CD4-positive, alpha-beta T cell treated with Interleukin-17A for 1 hour (primary cell): ENCODE measurements at regions not wholly inside any gene's neighbourhood (a gene's known extent, or its start where the extent isn't known, plus 50 kb on each side); places are given as distances from the start of the nearest gene placed in this dataset.
"Not testable (repeated sequence)": the region's sequence is repeated elsewhere in the genome, so short reads cannot be mapped to it uniquely, and the experiment has no call there.

Source experiments
- DNase-seq: peaks from one replicate; pipeline ENCODE4 v3.0.0-alpha.2; 2020

- no peak for DNase-seq
Measured at GRCh38 chr11:71181566-71181965, 70.8 kb downstream of the SHANK2 start.

GRCh38 chr11:71180694-71181470 lies 71.5 kb downstream of the SHANK2 start:
- no peak for DNase-seq

GRCh38 chr11:71179877-71180605 lies 72.3 kb downstream of the SHANK2 start:
- no peak for DNase-seq

- no peak for DNase-seq
Measured at GRCh38 chr11:71178076-71178475, 74.3 kb downstream of the SHANK2 start.

- no peak for DNase-seq
Measured at GRCh38 chr11:71176812-71177211, 75.6 kb downstream of the SHANK2 start.

GRCh38 chr11:71173709-71174108 lies 78.7 kb downstream of the SHANK2 start:
- DNase-seq: no peak

GRCh38 chr11:71172680-71173079 lies 79.7 kb downstream of the SHANK2 start:
- no peak for DNase-seq

- no peak for DNase-seq
Measured at GRCh38 chr11:71171576-71171975, 80.8 kb downstream of the SHANK2 start.

- DNase-seq: no peak
Measured at GRCh38 chr11:71170624-71171423, 81.6 kb downstream of the SHANK2 start.

GRCh38 chr11:71169313-71169712 lies 83.1 kb downstream of the SHANK2 start:
- no peak for DNase-seq

GRCh38 chr11:71167814-71168213 lies 84.6 kb downstream of the SHANK2 start:
- DNase-seq: not testable (repeated sequence)

GRCh38 chr11:71165771-71166170 lies 86.6 kb downstream of the SHANK2 start:
- DNase-seq: no peak

GRCh38 chr11:71164621-71165020 lies 87.8 kb downstream of the SHANK2 start:
- DNase-seq: no peak

- no peak for DNase-seq
Measured at GRCh38 chr11:71164186-71164585, 88.2 kb downstream of the SHANK2 start.

- DNase-seq: no peak
Measured at GRCh38 chr11:71163371-71163770, 89.0 kb downstream of the SHANK2 start.

- DNase-seq: no peak
Measured at GRCh38 chr11:71158936-71159335, 93.4 kb downstream of the SHANK2 start.

- not testable (repeated sequence) for DNase-seq
Measured at GRCh38 chr11:71157676-71158075, 94.7 kb downstream of the SHANK2 start.

GRCh38 chr11:71156301-71156700 lies 96.1 kb downstream of the SHANK2 start:
- no peak for DNase-seq

- no peak for DNase-seq
Measured at GRCh38 chr11:71155846-71156245, 96.5 kb downstream of the SHANK2 start.

- DNase-seq: no peak
Measured at GRCh38 chr11:71154261-71154805, 98.0 kb downstream of the SHANK2 start.

GRCh38 chr11:71153005-71153390 lies 99.4 kb downstream of the SHANK2 start:
- DNase-seq: no peak

- not testable (repeated sequence) for DNase-seq
Measured at GRCh38 chr11:71152312-71153004, 99.9 kb downstream of the SHANK2 start.

- no peak for DNase-seq
Measured at GRCh38 chr11:71151561-71151960, 100.8 kb downstream of the SHANK2 start.
